ENCODE measurements at regions not wholly inside any gene's neighbourhood (a gene's known extent, or its start where the extent isn't known, plus 50 kb on each side); places are given as distances from the start of the nearest gene placed in this dataset.

DNA sequence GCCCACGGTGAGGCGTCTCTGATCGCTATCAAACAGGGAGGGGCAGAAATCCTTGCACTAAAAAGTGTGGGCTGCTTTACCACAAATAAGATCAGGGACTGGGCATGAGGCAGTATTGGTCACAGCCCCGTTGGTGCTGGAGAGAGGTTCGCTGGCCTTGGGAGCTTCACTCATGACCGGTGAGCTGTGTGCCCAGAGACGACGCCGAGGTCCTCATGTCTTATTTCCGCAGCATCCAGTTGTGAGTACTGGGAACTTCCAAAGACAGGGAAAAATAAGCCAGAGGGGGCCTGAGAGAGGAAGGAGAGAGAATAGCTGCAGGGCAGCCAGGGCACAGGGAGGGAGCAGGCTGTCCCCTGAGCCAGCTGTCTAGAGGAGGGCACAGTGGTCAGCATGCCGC, 154.2 kb upstream of the PRKCQ start:
- no peak overlapping the region for H3K27ac ChIP-seq (ENCODE audit: low read length)
- H3K9ac ChIP-seq (ENCODE audit: low read depth, low read length): no peak overlapping the region
- H3K9me3 ChIP-seq (ENCODE audit: insufficient read depth, low read depth, low read length): no peaks in the 10 kb centered on the region
- H3K4me3 ChIP-seq (ENCODE audit: low read length): no peak overlapping the region
- H3K27me3 ChIP-seq (ENCODE audit: insufficient read depth, low read length): no peaks in the 10 kb centered on the region
- H3K4me1 ChIP-seq (ENCODE audit: insufficient read depth, low read length): peaks cover 38% of the 10 kb centered on the region
- no peaks in the 10 kb centered on the region for H3K36me3 ChIP-seq (ENCODE audit: insufficient read depth, low read depth, low read length)

DNA sequence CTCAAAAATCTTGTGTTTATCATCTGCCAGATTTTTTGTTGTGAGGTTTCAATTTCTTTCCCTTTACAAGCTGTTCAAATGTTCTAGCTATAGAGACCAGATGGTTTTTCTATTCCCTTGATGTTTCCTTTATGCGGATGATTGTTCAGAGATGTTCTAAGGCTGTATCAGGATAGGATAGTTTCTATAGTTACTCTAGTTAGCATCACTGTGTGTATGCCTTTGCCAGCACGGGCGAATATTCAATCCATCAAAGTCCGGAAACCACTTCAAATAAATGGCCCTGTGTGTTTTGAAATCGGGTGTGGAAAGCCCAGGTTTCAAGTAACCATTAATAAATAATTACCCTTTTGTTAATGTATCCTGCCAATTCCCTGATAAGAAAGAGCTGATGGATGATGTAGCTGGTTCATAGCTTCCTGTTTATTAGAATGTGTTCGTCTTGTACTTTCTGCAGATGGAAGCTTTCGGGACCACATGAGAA, 149.8 kb upstream of the PRKCQ start:
- Histone ChIP-seq H3K9ac (ENCODE audit: low read depth, low read length) (no peak overlapping the region), H3K4me3 (ENCODE audit: low read length) (no peak overlapping the region), H3K27ac (ENCODE audit: low read length) (no peak overlapping the region), H3K4me1 (ENCODE audit: insufficient read depth, low read length) (peaks cover 6% of the 10 kb centered on the region; the same call in 1 of the 2 replicates), H3K27me3 (ENCODE audit: insufficient read depth, low read length) (no peaks in the 10 kb centered on the region; the same call in 1 of the 2 replicates), H3K9me3 (ENCODE audit: insufficient read depth, low read depth, low read length) (no peaks in the 10 kb centered on the region), H3K36me3 (ENCODE audit: insufficient read depth, low read depth, low read length) (no peaks in the 10 kb centered on the region)

DNA sequence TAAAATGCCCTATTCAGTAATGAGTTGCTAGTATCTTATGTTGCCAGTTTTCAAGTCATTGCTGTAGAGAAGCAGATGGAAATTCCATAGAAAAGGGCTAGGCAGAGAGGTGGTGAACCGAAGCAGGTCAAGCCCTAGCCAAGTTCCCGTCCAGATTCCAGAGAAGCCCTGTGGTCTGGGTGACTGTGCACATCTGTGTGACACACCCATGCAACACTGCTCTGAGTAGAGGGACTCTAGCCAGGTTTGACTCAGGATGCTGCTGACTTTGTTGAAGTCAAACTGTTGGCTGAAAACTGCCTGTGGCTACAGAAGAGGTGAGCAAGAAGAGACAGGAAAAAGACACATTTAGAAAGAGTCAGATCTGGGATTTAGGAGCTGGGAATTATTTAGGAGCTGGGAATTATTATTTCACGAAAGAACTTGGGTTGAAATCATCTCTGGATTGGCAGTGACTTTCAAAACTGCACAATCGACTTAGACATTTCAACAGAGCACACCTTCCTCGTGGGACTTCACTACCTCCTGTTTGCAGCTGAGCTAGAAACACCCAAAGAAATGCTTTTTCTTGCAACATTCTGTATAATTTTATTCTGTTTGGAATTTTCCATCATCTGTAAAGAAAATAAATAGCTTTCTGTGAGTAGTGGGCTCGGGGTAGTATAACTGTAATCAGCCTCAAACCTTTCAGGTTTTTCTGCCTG, 149.1 kb upstream of the PRKCQ start:
- H3K27me3 ChIP-seq (ENCODE audit: insufficient read depth, low read length): no peaks in the 10 kb centered on the region; the same call in 1 of the 2 replicates
- H3K4me1 ChIP-seq (ENCODE audit: insufficient read depth, low read length): peaks cover 4% of the 10 kb centered on the region; the same call in 1 of the 2 replicates
- no peaks in the 10 kb centered on the region for H3K36me3 ChIP-seq (ENCODE audit: insufficient read depth, low read depth, low read length)
- no peak overlapping the region for H3K27ac ChIP-seq (ENCODE audit: low read length)
- no peak overlapping the region for H3K4me3 ChIP-seq (ENCODE audit: low read length)
- no peak overlapping the region for H3K9ac ChIP-seq (ENCODE audit: low read depth, low read length)
- no peaks in the 10 kb centered on the region for H3K9me3 ChIP-seq (ENCODE audit: insufficient read depth, low read depth, low read length)

DNA sequence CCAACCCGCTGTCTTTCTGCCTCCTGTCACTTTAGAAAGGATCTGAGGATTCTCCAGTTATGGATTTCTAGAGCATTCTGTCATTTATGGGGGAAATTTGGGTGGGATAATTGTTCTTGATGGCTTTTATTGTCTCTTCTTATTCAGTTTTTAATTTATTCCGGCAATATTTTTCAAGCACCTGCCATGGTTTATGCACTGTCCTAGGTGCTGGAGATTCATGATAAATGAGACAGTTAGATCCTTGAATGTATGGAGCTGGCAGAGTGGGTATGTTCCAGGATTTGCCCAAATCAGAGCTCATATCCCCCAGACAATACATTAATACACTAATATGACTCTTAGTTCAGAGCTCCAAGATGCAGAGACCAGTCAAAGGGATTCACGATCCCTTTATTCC, 146.8 kb upstream of the PRKCQ start:
- H3K4me3 ChIP-seq (ENCODE audit: low read length): no peak overlapping the region
- no peak overlapping the region for H3K27ac ChIP-seq (ENCODE audit: low read length)
- H3K9me3 ChIP-seq (ENCODE audit: insufficient read depth, low read depth, low read length): no peaks in the 10 kb centered on the region
- H3K4me1 ChIP-seq (ENCODE audit: insufficient read depth, low read length): peaks cover 11% of the 10 kb centered on the region
- no peaks in the 10 kb centered on the region for H3K36me3 ChIP-seq (ENCODE audit: insufficient read depth, low read depth, low read length)
- no peaks in the 10 kb centered on the region; the same call in 1 of the 2 replicates for H3K27me3 ChIP-seq (ENCODE audit: insufficient read depth, low read length)
- no peak overlapping the region for H3K9ac ChIP-seq (ENCODE audit: low read depth, low read length)

DNA sequence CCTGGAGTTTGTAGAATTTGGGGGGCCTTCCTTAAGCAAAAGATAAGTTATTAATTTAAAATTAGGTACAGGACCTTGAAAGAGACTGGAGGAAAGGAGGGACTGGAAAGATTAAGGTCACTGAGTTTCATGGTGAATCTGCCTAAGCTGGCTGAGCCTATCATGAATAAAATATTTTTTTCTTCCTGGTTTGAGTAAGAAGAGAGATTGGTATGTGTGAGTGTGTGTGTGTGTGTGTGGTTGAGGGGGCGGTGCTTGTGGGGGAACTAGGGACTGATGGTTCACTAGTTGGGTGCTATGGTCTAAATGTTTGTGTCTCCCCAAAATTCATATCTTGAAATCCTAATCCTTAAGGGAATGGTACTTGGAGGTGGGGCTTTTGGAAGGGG, 142.5 kb upstream of the PRKCQ start:
- no peak overlapping the region for H3K27ac ChIP-seq (ENCODE audit: low read length)
- no peak overlapping the region; the same call in 1 of the 2 replicates for H3K9ac ChIP-seq (ENCODE audit: low read depth, low read length)
- H3K36me3 ChIP-seq (ENCODE audit: insufficient read depth, low read depth, low read length): no peaks in the 10 kb centered on the region
- H3K4me3 ChIP-seq (ENCODE audit: low read length): no peak overlapping the region
- no peaks in the 10 kb centered on the region for H3K9me3 ChIP-seq (ENCODE audit: insufficient read depth, low read depth, low read length)
- H3K4me1 ChIP-seq (ENCODE audit: insufficient read depth, low read length): peaks cover 26% of the 10 kb centered on the region
- H3K27me3 ChIP-seq (ENCODE audit: insufficient read depth, low read length): no peaks in the 10 kb centered on the region

DNA sequence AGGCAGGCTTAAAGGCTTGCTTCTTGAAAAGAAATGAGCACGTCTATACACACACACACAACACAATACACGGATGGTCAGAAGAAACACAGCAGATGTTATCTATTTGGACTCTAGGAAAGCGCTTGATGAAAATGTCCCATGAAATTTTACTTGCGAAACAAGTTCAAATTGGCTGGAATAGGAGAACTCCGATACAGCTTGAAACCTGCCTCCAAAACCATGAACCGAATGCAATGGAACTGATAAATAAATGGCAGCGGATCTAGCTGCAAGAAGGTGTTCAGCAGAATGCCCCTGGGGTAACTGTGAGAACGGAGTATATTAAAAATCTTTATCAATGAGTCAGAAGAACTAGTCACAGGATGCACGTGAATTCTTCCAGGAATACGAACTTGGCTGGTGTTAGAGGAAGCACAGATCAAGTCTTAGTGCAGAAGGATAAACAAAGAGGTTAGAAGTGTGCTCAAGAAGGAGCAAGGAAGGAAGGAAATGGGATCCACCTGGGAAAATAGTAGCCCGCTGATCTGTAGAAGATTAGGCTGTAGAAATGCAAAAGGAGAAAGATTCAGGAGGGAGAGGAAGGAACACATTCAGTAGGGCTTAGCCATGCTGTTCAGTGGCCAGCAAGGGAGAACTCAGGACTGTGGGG, 142.0 kb upstream of the PRKCQ start:
- Histone ChIP-seq H3K9ac (ENCODE audit: low read depth, low read length) (no peak overlapping the region; the same call in 1 of the 2 replicates), H3K27me3 (ENCODE audit: insufficient read depth, low read length) (no peaks in the 10 kb centered on the region), H3K27ac (ENCODE audit: low read length) (no peak overlapping the region), H3K4me1 (ENCODE audit: insufficient read depth, low read length) (peaks cover 26% of the 10 kb centered on the region), H3K9me3 (ENCODE audit: insufficient read depth, low read depth, low read length) (no peaks in the 10 kb centered on the region), H3K36me3 (ENCODE audit: insufficient read depth, low read depth, low read length) (no peaks in the 10 kb centered on the region), H3K4me3 (ENCODE audit: low read length) (peak overlapping the region; percentile 25; the same call in 1 of the 2 replicates)

DNA sequence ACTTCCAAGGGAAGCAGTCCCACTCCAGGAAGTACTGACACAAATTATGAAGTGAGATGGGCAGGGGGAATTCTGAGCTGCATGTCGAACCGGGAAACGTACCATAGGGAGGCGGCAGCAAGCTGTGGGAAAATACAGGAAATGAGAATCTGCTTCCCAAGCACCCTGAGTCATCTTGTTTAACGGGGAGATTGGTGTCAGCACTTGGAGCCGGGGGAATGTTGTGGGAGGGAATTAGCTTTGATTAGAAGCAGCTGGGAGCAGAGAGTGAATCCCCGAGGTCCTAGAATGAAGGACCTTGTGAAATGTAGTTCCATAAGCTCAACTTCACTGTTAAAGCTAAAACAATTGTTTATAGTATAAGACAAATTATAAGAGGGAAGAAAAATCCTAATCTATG, 141.4 kb upstream of the PRKCQ start:
- Histone ChIP-seq H3K9me3 (ENCODE audit: insufficient read depth, low read depth, low read length) (no peaks in the 10 kb centered on the region), H3K4me1 (ENCODE audit: insufficient read depth, low read length) (peaks cover 26% of the 10 kb centered on the region), H3K36me3 (ENCODE audit: insufficient read depth, low read depth, low read length) (no peaks in the 10 kb centered on the region), H3K27me3 (ENCODE audit: insufficient read depth, low read length) (no peaks in the 10 kb centered on the region), H3K9ac (ENCODE audit: low read depth, low read length) (no peak overlapping the region), H3K27ac (ENCODE audit: low read length) (no peak overlapping the region), H3K4me3 (ENCODE audit: low read length) (no peak overlapping the region)

DNA sequence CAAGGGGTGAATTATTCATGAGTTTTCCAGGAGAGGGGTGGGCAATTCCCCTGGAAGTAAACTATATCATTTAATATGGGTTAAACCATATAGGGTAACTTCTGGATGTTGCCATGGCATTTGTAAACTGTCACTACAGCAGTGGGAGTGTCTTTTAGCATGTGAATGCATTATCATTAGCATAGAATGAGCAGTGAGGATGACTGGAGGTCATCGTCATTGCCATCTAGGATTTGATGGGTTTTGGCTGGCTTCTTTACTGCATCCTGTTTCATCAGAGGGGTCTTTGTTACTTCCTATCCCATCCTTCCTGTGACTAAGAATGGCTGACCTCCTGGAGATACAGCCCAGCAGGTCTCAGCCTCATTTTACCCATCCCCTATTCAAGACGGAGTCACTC, 139.5 kb upstream of the PRKCQ start:
- H3K9ac ChIP-seq (ENCODE audit: low read depth, low read length): no peak overlapping the region
- H3K4me3 ChIP-seq (ENCODE audit: low read length): no peak overlapping the region
- H3K36me3 ChIP-seq (ENCODE audit: insufficient read depth, low read depth, low read length): no peaks in the 10 kb centered on the region
- peaks cover 26% of the 10 kb centered on the region for H3K4me1 ChIP-seq (ENCODE audit: insufficient read depth, low read length)
- no peak overlapping the region for H3K27ac ChIP-seq (ENCODE audit: low read length)
- H3K27me3 ChIP-seq (ENCODE audit: insufficient read depth, low read length): no peaks in the 10 kb centered on the region
- no peaks in the 10 kb centered on the region for H3K9me3 ChIP-seq (ENCODE audit: insufficient read depth, low read depth, low read length)

DNA sequence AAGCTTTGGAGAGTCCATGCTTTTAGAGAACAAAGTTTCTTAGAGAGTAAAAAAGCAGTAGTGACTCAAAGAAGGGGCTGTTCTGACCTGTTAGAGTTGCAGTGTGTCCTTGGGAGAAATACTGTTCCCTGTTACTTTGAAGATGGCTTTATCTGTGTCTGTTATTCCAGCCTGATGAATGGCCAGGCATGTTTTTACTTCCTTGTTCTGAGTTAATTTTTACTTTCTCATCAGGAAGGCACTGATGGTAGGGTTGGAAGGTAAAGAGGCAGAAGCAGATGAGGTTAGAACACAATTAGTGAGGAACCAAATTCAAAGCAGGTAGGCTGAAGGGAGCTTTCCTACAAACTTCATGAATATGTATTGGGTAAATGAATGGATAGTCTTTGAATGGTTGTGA, 138.5 kb upstream of the PRKCQ start:
- Histone ChIP-seq H3K27ac (ENCODE audit: low read length) (no peak overlapping the region), H3K9me3 (ENCODE audit: insufficient read depth, low read depth, low read length) (no peaks in the 10 kb centered on the region), H3K27me3 (ENCODE audit: insufficient read depth, low read length) (no peaks in the 10 kb centered on the region), H3K36me3 (ENCODE audit: insufficient read depth, low read depth, low read length) (no peaks in the 10 kb centered on the region), H3K4me1 (ENCODE audit: insufficient read depth, low read length) (peaks cover 26% of the 10 kb centered on the region), H3K9ac (ENCODE audit: low read depth, low read length) (no peak overlapping the region), H3K4me3 (ENCODE audit: low read length) (no peak overlapping the region)

DNA sequence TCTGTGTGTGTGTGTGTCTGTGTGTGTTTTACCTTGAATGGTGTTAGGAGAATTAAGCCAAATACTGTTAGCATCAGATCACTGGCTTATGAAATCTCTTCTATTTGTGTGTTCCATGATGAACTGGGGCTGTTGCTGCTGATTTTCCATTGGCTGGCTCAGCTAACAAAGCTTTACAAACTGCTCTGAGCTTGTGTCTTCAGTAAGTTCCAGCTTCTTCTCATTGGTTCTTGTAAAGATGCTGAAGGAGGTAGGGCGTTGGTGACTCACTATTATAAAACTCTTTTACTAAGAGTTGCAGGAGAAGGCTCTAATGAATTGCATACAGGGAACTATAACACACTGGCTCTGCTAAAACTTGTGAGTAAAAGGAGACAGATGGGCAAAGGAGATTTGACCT, 136.4 kb upstream of the PRKCQ start:
- H3K36me3 ChIP-seq (ENCODE audit: insufficient read depth, low read depth, low read length): no peaks in the 10 kb centered on the region
- H3K9me3 ChIP-seq (ENCODE audit: insufficient read depth, low read depth, low read length): no peaks in the 10 kb centered on the region
- H3K4me1 ChIP-seq (ENCODE audit: insufficient read depth, low read length): peaks cover 11% of the 10 kb centered on the region
- no peak overlapping the region for H3K4me3 ChIP-seq (ENCODE audit: low read length)
- H3K27me3 ChIP-seq (ENCODE audit: insufficient read depth, low read length): no peaks in the 10 kb centered on the region
- H3K9ac ChIP-seq (ENCODE audit: low read depth, low read length): no peak overlapping the region
- no peak overlapping the region for H3K27ac ChIP-seq (ENCODE audit: low read length)

DNA sequence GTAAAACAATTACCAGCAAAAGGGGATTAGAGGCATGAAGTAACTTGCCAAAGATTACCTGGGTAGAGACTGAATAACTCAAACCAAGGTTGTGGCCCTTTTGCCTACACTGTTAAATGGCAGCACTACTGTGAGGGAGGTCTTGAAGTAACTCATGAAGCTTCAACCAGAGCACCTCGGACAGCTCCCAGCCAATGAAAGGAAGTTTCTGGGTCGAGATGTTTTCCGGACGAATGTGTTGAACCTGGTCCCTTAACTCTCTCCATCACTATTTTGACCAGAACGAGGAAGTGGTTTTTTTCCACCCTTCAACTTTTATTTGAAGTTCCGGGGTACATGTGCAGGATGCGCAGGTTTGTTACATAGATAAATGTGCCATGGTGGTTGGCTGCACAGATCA, 133.6 kb upstream of the PRKCQ start:
- H3K4me1 ChIP-seq (ENCODE audit: insufficient read depth, low read length): peaks cover 4% of the 10 kb centered on the region; the same call in 1 of the 2 replicates
- H3K4me3 ChIP-seq (ENCODE audit: low read length): no peak overlapping the region
- H3K27me3 ChIP-seq (ENCODE audit: insufficient read depth, low read length): no peaks in the 10 kb centered on the region
- H3K27ac ChIP-seq (ENCODE audit: low read length): no peak overlapping the region
- H3K36me3 ChIP-seq (ENCODE audit: insufficient read depth, low read depth, low read length): no peaks in the 10 kb centered on the region
- H3K9ac ChIP-seq (ENCODE audit: low read depth, low read length): no peak overlapping the region
- no peaks in the 10 kb centered on the region for H3K9me3 ChIP-seq (ENCODE audit: insufficient read depth, low read depth, low read length)

DNA sequence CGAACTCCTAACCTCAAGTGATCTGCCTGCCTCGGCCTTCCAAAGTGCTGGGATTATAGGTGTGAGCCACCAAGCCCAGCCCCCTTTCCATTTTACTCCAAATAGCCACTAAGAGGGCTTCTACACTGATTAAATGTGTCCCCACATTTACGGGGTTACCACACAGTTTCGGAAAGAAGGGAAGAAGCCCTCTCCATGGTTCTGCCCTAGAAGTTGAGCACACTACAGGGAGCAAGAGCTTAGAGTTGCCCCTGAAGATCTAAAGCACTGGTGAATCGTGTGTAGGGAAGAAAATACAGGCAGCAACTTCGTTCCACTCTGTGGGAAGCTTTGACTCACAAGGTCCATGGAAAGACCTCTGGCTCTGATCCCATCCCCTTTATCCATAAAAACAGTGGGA, 133.0 kb upstream of the PRKCQ start:
- Histone ChIP-seq H3K4me3 (ENCODE audit: low read length) (no peak overlapping the region), H3K9ac (ENCODE audit: low read depth, low read length) (no peak overlapping the region), H3K36me3 (ENCODE audit: insufficient read depth, low read depth, low read length) (no peaks in the 10 kb centered on the region), H3K9me3 (ENCODE audit: insufficient read depth, low read depth, low read length) (no peaks in the 10 kb centered on the region), H3K27me3 (ENCODE audit: insufficient read depth, low read length) (no peaks in the 10 kb centered on the region), H3K4me1 (ENCODE audit: insufficient read depth, low read length) (no peaks in the 10 kb centered on the region), H3K27ac (ENCODE audit: low read length) (no peak overlapping the region)
